T-helper 2 cell treated with Interferon-gamma antibody and Interleukin-4, amounts not matched to agents 5 μg/mL and 100 μg/mL, for 36 hours (primary cell): ENCODE measurements at regions not wholly inside any gene's neighbourhood (a gene's known extent, or its start where the extent isn't known, plus 50 kb on each side); places are given as distances from the start of the nearest gene placed in this dataset.

ENCODE experiments used
- DNase-seq: peaks from one replicate; pipeline ENCODE4 v3.0.0; 2021; ENCODE audit warnings: low spot score
- H3K27ac Mint-ChIP-seq: one replicate; pipeline ENCODE4 v1.8.0; 2021; ENCODE audit warnings: mild to moderate bottlenecking, mixed read lengths
- H3K27me3 Mint-ChIP-seq: one replicate; pipeline ENCODE4 v1.8.0; 2021; ENCODE audit warnings: low read depth, mixed read lengths
- H3K36me3 Mint-ChIP-seq: one replicate; pipeline ENCODE4 v1.8.0; 2021; ENCODE audit warnings: low read depth, mixed read lengths
- H3K4me1 Mint-ChIP-seq: one replicate; pipeline ENCODE4 v1.8.0; 2021; ENCODE audit warnings: low read depth, mixed read lengths
- H3K4me3 Mint-ChIP-seq: one replicate; pipeline ENCODE4 v1.8.0; 2022; ENCODE audit warnings: mild to moderate bottlenecking, moderate library complexity, mixed read lengths
- H3K9me3 Mint-ChIP-seq: one replicate; pipeline ENCODE4 v1.8.0; 2021; ENCODE audit warnings: mixed read lengths

- Mint-ChIP-seq H3K9me3 (peaks cover 20% of the 10 kb centered on the region), H3K4me3 (no peak overlapping the region), H3K4me1 (peaks cover 25% of the 10 kb centered on the region)
Observed at GRCh38 chr3:106204160-106204868, 335.5 kb upstream of the CBLB start.

DNA sequence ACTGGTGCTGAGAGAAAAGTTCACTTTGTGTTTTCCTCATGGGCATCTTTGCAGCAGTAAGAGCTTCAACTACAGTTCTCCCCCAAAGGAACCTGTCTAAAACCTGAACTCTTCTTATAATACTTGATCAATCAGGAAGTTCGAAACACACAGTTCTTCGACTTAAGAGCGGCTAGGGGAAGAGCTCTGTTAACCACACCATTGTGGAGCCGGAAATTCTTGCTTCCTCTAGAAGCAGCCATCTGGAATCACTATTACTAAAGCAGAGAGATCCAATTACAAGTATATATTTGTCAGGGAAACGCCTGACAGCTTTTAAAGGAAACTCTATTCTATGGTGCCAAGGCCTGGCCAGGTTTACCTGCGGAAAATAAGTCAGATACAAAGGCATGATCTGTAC is 337.3 kb upstream of the CBLB start:
- Mint-ChIP-seq H3K27me3 (no peaks in the 10 kb centered on the region), H3K27ac (peak overlapping the region; percentile 87), H3K9me3 (peaks cover 20% of the 10 kb centered on the region), H3K36me3 (peaks cover 14% of the 10 kb centered on the region), H3K4me1 (peaks cover 33% of the 10 kb centered on the region), H3K4me3 (peak overlapping the region; percentile 70)
- DNase-seq, result no peak

More at GRCh38 chr3:106204160-106204868, 335.5 kb upstream of the CBLB start:
- Mint-ChIP-seq H3K27ac (no peak overlapping the region), H3K36me3 (peaks cover 14% of the 10 kb centered on the region), H3K27me3 (no peaks in the 10 kb centered on the region)
- no peak for DNase-seq

- peaks cover 35% of the 10 kb centered on the region for H3K4me1 Mint-ChIP-seq
- H3K27me3 Mint-ChIP-seq, result no peaks in the 10 kb centered on the region
- H3K36me3 Mint-ChIP-seq, result peaks cover 16% of the 10 kb centered on the region
- peaks cover 20% of the 10 kb centered on the region for H3K9me3 Mint-ChIP-seq
- peak overlapping the region; percentile 87 for H3K27ac Mint-ChIP-seq
- peak overlapping the region; percentile 70 for H3K4me3 Mint-ChIP-seq
- no peak for DNase-seq
Observed at GRCh38 chr3:106206613-106207012, 337.8 kb upstream of the CBLB start.

GRCh38 chr3:106208251-106208650 is 339.4 kb upstream of the CBLB start:
- Mint-ChIP-seq H3K36me3 (peaks cover 16% of the 10 kb centered on the region), H3K27ac (no peak overlapping the region), H3K9me3 (peaks cover 16% of the 10 kb centered on the region), H3K27me3 (no peaks in the 10 kb centered on the region), H3K4me3 (no peak overlapping the region), H3K4me1 (peaks cover 33% of the 10 kb centered on the region)
- DNase-seq, result no peak

- Mint-ChIP-seq H3K27me3 (no peaks in the 10 kb centered on the region), H3K9me3 (peaks cover 14% of the 10 kb centered on the region), H3K4me3 (no peak overlapping the region), H3K27ac (no peak overlapping the region), H3K36me3 (peaks cover 14% of the 10 kb centered on the region), H3K4me1 (peaks cover 33% of the 10 kb centered on the region)
- no peak for DNase-seq
Observed at GRCh38 chr3:106208967-106209366, 340.2 kb upstream of the CBLB start.

DNA sequence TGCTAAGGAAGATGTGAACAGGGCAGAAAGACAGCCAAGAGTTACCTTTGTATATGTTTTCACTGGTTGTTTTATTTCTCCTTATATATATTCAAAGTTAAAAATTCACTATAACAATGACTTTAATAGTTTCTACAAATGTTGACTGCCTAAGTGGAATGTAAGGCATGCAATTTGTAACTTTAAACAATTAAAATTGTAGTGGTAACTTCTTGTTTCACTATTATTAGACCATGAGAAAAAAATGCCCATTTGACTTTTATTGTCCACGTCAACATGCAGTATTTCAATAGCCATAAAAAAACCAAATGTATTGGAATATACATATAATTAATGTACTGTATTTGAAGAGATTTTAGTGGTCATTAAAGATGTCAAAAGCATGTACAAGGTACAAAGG is 340.7 kb upstream of the CBLB start:
- DNase-seq, result no peak
- peaks cover 12% of the 10 kb centered on the region for H3K9me3 Mint-ChIP-seq
- H3K4me1 Mint-ChIP-seq, result peaks cover 35% of the 10 kb centered on the region
- H3K4me3 Mint-ChIP-seq, result no peak overlapping the region
- no peak overlapping the region for H3K27ac Mint-ChIP-seq
- H3K36me3 Mint-ChIP-seq, result peaks cover 12% of the 10 kb centered on the region
- H3K27me3 Mint-ChIP-seq, result no peaks in the 10 kb centered on the region

DNA sequence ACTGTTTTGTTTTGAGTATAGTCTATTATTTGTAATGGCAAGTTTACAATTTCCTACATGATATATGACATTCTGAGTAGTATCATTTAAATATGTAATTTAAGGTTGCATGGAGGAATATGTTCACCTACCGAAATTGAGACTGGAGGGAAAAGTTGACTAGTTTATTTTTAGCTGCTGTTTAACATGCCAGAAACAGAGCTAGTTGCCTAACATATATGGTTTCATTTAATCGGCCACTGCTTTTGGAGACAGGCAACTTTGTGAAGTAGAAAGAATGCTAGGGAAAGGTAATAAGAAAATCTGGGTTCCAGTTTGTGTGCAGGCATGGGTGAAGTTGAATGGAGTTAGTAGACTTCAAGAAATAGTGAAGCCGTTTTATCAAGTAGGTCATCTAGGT is 342.1 kb upstream of the CBLB start:
- H3K27me3 Mint-ChIP-seq, result no peaks in the 10 kb centered on the region
- H3K9me3 Mint-ChIP-seq, result peaks cover 15% of the 10 kb centered on the region
- DNase-seq, result no peak
- peak overlapping the region; percentile 2 for H3K27ac Mint-ChIP-seq
- no peak overlapping the region for H3K4me3 Mint-ChIP-seq
- peaks cover 40% of the 10 kb centered on the region for H3K4me1 Mint-ChIP-seq
- H3K36me3 Mint-ChIP-seq, result peaks cover 17% of the 10 kb centered on the region

- Mint-ChIP-seq H3K4me1 (peaks cover 26% of the 10 kb centered on the region), H3K36me3 (peaks cover 17% of the 10 kb centered on the region), H3K9me3 (peaks cover 22% of the 10 kb centered on the region), H3K4me3 (no peak overlapping the region), H3K27me3 (no peaks in the 10 kb centered on the region), H3K27ac (no peak overlapping the region)
- no peak for DNase-seq
Observed at GRCh38 chr3:106212665-106213222, 343.9 kb upstream of the CBLB start.

- Mint-ChIP-seq H3K36me3 (peaks cover 19% of the 10 kb centered on the region), H3K4me1 (peaks cover 23% of the 10 kb centered on the region), H3K4me3 (no peak overlapping the region), H3K27ac (peak overlapping the region; percentile 0), H3K9me3 (peaks cover 23% of the 10 kb centered on the region), H3K27me3 (no peaks in the 10 kb centered on the region)
- no peak for DNase-seq
Observed at GRCh38 chr3:106213954-106214353, 345.1 kb upstream of the CBLB start.

GRCh38 chr3:106214641-106215040 is 345.8 kb upstream of the CBLB start:
- Mint-ChIP-seq H3K27ac (no peak overlapping the region), H3K4me1 (peaks cover 23% of the 10 kb centered on the region), H3K4me3 (no peak overlapping the region), H3K27me3 (no peaks in the 10 kb centered on the region), H3K36me3 (peaks cover 21% of the 10 kb centered on the region), H3K9me3 (peaks cover 30% of the 10 kb centered on the region)
- no peak for DNase-seq

DNA sequence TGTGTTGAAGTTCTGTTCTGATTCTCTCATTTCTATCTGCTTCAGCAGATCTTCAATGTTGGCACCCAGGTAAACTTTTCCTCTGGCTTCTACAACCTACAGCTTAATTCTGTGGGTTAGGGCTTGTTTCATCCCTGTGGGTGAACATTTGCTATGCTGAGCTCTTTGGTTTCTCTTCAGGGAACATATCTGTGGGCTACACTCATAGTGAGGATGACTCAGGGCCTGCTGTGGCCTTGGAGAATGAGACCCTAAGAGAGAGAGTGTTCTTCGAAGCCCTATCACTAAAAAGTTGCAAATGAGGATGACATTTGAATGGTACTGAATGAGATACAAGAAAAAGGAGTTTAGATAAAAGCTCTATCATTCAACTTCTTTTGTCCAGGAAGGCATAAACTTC is 346.2 kb upstream of the CBLB start:
- H3K9me3 Mint-ChIP-seq, result peaks cover 33% of the 10 kb centered on the region
- no peak overlapping the region for H3K4me3 Mint-ChIP-seq
- H3K27me3 Mint-ChIP-seq, result no peaks in the 10 kb centered on the region
- DNase-seq, result peak; percentile 59
- H3K4me1 Mint-ChIP-seq, result peaks cover 23% of the 10 kb centered on the region
- H3K27ac Mint-ChIP-seq, result no peak overlapping the region
- peaks cover 24% of the 10 kb centered on the region for H3K36me3 Mint-ChIP-seq

GRCh38 chr3:106217745-106218144 is 348.9 kb upstream of the CBLB start:
- H3K27me3 Mint-ChIP-seq, result no peaks in the 10 kb centered on the region
- H3K9me3 Mint-ChIP-seq, result peaks cover 60% of the 10 kb centered on the region
- peaks cover 44% of the 10 kb centered on the region for H3K36me3 Mint-ChIP-seq
- H3K27ac Mint-ChIP-seq, result no peak overlapping the region
- peaks cover 11% of the 10 kb centered on the region for H3K4me1 Mint-ChIP-seq
- no peak for DNase-seq
- H3K4me3 Mint-ChIP-seq, result no peak overlapping the region

GRCh38 chr3:106227068-106227467 is 358.3 kb upstream of the CBLB start:
- H3K4me3 Mint-ChIP-seq, result no peak overlapping the region
- H3K27ac Mint-ChIP-seq, result no peak overlapping the region
- H3K36me3 Mint-ChIP-seq, result peaks cover 45% of the 10 kb centered on the region
- peaks cover 48% of the 10 kb centered on the region for H3K9me3 Mint-ChIP-seq
- peaks cover 31% of the 10 kb centered on the region for H3K4me1 Mint-ChIP-seq
- H3K27me3 Mint-ChIP-seq, result no peaks in the 10 kb centered on the region
- no peak for DNase-seq

DNA sequence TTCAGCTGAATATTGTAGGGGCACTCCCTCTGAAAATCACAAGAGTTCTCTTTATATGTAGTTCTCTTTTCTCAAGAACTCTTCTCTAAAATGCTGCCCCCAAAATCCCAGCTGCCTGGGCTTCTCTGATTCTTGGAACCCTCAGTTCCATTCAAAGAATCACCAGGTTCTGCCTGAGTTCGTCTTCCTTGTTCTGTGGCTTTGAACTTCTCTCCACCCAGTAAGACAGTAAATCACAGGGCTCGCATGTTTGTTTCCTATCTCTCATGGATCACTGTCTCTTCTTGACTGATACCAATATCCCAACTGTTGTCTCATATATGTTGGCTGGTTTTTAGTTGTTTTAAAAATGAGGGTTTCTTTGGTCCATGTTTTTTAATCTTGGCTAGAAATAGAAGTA is 359.5 kb upstream of the CBLB start:
- Mint-ChIP-seq H3K4me1 (peaks cover 40% of the 10 kb centered on the region), H3K9me3 (peaks cover 48% of the 10 kb centered on the region), H3K4me3 (peak overlapping the region; percentile 17), H3K27ac (peak overlapping the region; percentile 62), H3K36me3 (peaks cover 45% of the 10 kb centered on the region), H3K27me3 (no peaks in the 10 kb centered on the region)
- DNase-seq, result no peak
